Activated T-cell treated with anti-CD3 and anti-CD28 coated beads for 4 hours (primary cell): ENCODE measurements at regions not wholly inside any gene's neighbourhood (a gene's known extent, or its start where the extent isn't known, plus 50 kb on each side); places are given as distances from the start of the nearest gene placed in this dataset.

Source experiments
- DNase-seq: peaks from one replicate; pipeline ENCODE4 v3.0.0-alpha.2; 2020

DNA sequence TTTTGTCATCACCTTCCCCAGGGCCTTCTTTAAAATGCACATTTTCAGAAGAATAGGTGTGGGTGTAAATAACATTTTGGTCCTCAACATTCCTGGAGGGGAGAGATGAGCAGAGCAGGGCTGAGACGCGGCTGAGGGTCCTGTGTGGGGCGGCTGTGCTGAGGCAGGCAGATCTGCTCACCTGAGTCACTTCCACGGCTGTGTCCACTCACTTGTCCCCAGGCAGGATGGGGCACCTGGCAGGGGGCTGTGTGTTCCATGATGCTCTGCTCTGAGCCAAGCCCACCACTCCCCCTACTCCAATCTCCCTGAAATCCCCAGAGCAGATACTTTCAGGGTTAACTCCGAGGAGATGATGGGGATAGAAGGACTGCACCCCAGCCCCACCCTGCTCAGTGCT, 93.8 kb downstream of the GLRX3 start:
- no peak for DNase-seq

DNA sequence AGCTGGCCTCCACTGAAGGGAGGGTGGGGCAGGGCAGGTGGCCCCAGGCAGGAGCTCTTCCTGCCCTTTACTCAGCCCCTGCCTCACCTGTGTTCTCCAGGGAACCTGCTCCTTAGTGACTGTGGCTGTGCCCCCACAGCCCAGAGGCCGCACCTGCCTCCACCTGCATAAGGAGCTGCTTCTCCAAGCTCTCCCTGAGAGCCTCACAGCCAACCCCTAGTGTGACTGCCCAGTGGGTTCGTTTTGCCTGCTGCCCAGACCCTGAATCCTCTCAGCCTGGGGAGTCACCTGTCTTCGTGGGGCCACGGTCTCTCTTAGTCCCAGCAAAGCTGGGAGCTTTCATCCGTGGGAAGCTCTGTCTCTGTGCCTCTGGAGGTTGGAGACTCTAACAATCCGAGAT, 94.4 kb downstream of the GLRX3 start:
- no peak for DNase-seq

DNA sequence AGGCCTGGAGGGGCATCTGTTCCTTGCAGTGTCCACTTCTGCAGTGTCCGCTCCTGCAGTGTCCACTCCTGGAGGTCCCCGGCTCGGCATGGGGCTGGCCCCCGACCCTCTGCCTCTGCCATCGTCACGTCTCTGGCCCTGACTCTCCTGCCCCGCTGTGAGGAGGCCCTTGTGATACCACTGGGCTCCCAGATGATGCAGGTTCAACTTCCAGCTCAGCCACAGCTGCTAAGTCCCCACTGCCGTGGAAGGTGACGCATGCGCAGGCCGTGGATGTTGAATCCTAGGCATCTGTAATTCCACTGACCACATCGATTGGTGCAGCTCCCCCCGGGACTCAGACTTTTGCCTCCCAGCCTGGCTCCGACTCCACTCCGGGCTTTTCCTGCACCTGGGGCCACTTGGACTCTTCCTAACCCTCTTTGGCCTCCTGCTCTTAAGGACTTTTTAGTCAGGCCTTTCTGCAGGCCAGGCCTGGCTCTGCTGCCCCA, 95.1 kb downstream of the GLRX3 start:
- no peak for DNase-seq

DNA sequence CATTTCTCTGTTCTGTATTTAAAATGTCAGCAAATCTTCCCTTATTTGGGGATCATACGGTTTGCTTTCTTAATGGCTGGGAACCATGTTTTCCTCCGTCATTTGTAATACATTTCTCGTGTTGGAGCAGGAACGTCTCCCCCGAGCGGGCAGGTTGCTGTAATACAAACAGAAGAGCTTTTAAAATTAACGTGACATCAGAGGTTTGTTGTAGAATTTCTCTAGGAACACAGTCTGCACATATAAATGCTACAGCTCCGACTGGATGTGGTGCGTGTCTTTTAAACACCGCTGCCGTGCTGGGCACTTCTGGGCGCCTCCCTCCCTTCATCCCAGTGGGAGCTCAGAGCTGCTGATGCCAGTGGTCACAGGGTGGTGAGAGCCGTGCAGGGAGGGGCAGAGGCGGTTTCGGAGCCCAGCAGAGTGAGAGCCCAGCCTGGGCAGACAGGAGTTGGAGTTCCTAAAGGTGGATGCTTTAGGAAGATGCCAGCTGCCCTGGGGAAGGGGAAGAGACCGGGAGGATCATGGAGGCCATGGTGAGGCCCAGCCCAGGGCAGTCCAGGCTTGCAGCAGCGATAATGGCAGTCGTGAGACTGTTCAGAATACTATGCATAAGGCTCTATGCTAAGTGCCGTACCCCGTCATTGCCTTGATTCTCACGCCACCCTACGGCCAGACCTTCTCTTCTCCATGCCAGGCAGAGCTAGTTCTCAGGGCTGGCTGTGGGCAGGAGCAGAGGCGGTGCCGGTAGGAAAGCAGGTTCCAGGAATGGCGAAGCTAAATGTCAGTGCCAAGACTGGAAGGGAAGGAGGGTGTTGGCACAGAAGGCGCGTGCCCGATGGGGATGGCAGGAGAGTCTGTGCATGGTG, 96.2 kb downstream of the GLRX3 start:
- no peak for DNase-seq

DNA sequence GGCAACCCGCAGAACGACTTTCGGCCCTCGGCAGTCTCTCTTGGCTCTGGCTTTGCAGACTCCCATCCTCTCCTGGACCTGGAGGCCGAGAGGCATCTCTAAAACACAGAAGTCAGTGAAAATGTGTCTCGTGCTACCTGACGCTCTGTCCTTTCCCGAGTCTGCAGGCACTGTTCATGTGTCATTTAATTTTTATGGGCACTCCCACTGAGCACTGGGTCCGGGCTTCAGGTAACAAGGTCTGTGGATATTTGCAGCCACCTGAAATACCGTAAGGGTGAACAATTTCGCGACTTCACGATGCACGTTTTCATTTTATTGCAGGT, 96.8 kb downstream of the GLRX3 start:
- DNase-seq: no peak

DNA sequence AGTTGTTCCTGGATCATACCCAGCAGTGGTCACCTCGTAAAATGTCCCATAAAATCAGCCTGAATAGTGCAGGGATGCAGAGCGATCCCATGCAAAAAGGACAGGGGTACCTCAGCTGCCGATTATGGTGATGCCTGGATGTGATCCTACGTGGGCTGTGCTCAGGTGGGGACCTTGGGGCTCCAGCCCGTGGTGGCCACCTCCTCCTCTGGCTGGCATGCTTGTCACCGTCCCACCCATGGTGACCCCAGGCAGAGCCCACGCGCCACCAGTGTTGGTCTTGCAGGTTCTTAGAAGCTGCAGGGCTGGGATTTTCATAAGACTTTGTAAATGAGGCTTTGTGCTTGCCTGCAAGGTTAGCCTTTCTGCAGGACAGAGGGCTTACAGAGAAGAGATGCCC, 97.2 kb downstream of the GLRX3 start:
- no peak for DNase-seq

DNA sequence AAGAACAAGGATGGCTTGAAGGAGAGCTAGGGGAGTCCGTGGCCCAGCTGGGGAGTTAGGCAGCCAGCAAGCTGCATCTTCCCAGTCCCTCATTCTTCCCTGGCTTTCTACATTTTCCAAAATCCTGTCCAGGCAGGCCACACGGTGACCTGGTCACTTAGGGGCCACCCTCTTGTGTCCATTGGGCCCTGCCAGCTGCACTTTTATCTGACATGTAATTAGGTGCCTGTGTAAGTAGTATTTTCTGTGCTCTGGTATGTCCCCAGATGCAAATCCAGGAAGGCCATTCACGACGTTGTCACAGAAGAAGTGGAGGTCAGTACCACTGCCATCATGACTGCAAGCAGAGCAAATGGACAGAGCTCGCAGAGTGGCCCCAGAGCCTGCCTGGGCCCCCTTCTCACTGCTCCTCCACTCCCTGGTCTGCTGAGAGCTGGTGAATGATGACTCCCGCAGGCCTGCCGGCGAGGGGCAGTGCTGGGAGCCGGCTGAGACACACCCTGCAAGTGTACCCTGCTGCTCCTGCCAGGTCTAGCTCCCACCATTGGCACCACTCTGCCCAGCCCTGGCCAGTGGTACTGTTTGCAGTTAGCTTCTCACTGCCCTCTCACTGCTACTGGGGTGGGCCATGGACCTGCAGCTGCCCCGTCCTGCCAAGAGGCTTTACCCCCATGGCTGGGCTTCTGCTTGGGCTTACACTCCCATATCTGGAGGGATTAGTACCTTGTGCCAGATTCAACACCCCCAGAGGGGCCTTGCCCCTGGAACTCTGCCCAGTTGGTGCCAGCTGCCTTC, 98.2 kb downstream of the GLRX3 start:
- no peak for DNase-seq

DNA sequence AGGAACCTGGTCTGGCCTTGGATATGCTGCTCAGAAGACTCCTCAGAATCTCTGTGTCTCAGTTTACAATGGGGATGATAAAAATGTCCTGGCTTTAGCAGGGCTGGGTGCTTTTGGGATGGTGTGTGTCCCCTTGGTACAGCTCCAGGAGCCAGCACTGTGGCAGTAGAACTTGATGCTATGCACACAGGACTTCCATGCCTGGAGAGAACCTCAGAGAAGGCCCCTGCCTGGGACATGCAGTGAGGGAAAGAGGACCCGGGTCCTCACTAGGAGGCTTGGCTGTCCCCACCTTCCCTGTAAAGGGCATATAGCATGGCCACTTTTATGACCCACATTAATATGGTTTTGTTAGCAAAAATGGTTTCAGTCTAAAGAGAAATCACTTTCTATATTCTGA, 100.5 kb downstream of the GLRX3 start:
- DNase-seq: no peak

DNA sequence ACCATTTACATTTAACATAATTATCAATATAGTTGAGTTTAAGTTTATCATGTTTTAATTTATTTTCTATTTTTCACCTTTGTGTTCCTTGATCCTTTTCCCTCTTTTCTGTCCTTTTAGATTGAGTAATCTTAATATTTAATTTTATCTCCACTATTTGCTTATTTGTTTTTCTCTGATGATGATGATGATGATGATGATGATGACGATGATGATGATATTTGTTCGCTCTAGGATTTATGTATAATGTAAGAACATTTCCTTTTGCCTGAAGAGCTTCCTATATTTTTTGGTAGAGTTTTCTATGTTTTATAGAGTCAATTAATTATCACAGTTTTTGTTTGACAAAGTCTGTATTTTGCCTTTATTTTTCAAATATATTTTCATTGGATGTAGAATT, 104.2 kb downstream of the GLRX3 start:
- no peak for DNase-seq

DNA sequence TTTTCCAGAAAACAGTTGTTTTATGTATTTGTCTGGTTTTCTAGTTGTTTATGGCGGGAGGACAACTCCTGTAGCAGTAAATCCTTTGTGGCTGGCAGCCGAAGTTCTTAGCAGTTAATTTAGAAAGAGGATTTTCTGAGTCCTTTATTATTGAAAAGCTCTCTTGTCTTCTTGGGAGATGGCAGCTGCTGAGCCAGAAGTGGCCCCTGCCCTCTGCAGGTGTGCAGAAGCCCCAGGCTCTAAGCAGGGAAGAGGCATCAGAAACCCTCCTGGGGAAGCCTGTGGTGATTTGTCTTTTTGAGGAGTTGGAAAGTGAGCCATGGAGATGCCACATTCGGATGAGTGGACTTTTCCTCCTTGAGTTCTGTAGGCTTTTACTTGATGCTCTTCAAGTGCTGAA, 106.3 kb downstream of the GLRX3 start:
- DNase-seq: no peak

DNA sequence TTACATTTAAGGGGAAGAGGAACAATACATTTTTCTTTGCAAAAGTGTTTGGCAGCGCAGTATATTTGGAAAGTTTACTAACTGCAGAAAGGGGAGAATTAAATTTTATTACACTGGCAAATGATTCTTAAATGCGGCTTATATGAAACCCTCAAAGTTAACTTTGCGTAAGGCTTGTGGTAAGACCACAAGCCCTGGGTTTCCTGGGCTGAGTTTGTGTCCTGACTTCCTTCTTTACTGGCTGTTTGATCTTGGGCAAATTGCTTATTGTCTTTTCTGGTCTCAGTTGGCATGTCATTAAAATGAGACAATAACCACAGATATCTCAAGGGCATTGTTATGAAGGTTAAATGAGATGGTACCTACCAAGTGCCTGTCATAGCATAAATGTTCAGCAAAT, 106.8 kb downstream of the GLRX3 start:
- no peak for DNase-seq

DNA sequence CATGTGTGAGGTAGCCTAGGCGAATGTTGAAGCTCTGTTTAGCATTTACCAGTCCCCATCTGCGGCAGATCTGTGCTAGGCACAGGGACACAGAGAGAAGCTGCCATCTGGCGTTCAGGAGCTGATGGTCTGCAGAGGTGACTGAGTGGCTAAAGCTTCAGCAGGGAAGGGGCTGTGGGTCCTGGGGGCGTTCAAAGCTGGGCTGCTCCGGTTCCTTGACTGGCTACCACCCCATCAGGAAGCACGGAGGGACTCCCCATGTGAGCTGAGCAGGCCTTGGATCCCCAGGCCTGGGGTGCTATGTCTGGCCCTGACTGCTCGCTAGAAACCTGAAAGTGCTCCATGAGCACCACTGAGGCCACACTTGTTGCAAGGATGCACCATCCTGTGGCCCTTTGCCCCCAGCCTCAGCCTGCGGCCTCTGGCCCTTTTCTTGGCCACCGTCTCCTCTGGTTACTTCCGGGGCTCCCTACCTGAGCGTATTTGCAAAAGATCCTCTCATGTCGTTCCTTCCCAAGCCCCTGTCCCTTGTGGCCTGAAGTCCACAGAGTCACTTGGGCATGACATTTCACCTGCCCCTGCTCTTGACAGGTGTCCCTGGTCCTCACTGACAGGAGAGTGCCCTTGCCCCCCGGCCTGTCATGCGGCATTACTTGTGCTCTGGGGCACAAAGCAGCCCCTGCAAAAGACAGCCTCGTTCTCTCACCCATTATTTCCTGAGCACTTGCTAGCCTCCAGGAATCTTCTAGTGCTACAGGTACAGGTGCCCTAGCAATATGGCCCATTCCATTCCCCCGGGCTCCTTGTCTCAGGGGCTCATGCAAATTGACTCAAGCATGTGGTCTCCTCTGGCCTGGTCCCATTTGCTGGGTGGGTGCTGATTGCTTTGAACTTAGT, 108.1 kb downstream of the GLRX3 start:
- DNase-seq: no peak

DNA sequence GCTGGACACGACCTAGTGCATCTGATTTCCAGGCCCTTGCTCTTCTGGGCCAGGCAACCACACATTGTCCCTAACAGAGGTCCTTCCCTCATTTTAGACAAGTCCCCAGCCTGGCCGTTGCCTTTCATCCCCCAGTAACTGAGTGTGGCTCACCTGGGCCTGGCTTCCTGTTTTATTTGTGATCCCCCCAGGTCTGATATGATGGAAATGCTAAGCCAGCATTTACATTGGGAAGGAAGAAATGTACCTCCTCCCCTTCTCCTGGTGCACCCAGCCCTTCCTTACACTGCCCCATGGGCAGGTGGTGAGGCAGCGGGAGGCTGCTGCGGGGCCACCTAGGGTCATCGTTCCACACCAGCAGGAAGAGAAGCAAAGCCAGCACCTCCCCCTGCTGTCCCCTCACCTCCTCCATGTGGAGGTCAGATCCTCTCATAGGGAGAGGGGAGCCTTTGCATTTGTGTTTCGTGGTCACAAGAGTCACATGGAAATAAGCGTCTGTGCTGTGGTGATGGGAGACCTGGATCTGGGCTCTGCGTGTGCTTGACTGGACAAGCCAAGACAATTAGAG, 108.8 kb downstream of the GLRX3 start:
- DNase-seq: no peak

DNA sequence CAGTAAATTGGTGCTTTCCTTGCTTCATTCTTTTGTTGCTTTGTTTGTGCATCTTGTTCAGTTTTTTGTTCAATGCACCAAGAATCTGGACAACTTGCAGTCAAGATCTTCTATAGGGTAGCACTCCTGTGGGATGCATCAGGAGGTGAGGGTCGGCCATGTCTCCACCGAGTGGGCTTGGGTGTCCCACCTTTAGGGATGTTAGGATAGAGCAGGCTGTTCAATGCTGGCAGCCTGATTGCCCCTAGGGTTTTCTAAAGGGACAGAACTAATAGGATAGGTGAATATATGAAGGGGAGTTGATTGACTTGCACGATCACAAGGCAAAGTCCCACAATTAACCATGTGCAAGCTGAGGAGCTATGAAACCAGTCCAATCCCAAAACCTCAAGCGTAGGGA, 109.9 kb downstream of the GLRX3 start:
- DNase-seq: no peak

DNA sequence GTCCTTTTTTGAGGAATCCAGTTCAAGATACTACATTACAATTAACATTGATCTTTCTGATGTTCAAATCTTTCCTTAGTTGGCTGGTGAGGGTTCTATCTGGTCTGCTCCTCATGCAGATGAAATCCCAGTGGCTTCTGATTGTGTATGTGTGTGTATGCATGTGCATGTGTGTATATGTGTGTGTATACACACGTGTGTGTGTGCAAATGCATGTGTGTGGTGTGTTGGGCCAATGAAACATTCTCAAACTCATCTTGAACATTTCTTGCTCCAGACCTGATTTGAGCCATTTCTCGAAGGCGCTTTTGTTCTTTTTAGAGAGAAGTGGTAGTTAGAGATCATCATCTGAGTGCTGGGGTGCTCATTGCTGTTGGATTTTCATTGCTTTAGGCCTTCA, 113.9 kb downstream of the GLRX3 start:
- no peak for DNase-seq

DNA sequence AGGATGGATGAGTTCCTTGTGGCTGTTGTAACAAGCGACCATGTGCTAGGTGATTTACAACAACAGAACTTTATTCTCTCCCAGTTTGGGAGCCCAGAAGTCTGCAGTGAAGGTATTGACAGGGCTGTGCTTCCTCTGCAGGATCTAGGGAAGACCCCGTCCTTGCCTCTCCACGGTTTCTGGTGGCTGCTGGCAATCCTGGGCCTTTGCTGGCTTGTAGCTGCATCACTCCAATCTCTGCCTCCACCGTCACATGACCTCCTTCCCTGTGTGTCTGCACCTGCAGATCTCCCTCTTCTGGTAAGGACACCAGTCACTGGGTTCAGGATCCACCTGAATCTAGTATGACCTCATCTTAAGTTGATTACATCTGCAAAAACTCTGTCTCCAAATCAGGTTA, 115.6 kb downstream of the GLRX3 start:
- DNase-seq: no peak

DNA sequence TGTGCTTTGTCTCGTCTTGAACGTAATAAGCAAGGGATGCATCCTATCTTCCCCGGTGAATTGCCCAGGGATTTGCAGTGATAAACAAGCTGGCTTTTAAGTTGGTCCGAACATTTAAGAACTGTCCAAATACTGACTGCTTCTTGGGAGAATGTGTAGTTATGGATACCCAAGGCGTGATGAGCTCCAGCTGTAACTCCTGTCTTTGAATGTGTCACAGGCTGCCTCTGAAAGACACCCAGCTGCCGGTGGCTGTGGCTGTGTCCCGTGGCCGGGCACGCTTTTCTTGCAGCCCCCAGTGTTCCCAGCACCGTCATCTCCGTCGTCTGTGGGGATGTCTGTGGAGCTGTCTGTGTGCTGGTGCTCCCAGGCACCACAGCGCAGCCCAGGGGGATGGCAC, 118.1 kb downstream of the GLRX3 start:
- no peak for DNase-seq

DNA sequence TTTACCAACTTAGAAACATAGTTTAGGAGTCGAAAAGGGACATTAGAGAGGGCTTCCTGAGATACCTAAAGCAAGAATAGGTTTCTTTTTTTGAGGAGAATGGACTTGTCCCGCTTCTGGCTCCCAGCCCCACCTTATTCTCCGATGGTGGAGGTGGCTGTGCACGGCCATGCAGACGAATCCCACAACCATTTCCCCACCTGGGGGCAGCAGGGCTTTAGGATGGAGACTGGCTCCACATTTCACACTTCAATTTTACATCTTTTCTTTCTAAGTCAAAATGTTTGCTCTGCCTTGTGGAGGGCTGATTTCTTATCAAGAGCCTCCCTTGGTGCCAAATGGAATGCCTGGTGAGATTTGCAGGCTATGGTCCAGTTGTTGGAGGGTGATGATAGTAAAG, 118.5 kb downstream of the GLRX3 start:
- DNase-seq: no peak

DNA sequence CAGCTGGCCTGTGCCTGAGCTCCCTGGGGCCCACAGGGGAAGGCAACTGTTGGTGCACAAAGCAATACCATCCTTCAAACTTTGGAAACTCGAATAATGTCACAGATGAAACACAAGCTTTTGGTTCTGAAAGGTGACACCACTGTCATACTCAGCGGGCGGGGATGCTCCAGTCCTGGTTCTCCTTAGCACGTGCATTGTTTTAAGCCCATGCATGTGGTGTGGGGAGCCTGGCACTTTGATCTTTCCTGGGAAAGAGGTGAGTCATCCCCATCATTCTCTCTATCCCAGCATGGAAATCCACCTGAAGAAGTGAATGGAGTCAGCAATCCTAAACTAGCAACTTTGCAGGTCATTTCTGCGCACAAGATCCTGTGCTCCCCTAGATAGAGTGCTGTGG, 119.6 kb downstream of the GLRX3 start:
- no peak for DNase-seq

DNA sequence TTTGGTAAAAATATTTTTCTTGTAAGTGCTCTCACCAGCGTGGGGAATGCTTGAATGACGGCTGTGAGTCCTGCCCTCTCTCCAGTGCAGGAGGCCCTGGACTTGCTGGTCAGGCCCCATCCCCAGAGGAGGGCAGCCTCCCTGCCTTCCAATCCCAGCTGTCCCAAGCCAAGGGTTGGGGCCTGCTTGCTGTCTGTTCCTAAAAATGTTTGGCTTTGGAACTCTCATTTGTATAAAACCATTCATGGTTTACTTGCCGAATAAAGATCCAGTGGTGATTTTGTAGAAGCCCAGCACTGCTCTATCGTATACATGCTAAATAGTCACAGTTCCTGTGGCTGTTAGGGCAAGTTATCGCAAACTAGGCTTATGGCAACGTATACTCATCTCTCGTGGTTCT, 121.7 kb downstream of the GLRX3 start:
- DNase-seq: no peak

DNA sequence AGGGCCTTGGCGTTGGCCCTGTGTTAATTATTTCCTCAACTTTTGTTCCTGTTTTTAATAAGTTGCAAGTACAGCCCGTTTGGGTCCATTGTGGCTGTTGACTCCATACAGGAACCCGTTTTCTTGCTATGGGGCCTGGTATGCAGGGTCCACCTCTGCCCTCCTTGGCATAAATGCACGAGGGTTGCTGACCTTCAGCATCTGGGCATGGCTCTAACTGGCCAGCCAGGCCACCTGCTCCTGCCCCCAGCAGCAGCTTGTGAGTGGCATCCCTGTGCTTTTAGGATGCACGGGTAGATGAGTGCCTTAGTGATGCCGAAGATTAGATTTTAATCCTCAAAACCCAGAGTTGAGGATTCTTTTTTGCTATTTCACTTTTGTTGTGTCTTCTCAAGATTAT, 123.2 kb downstream of the GLRX3 start:
- DNase-seq: no peak

DNA sequence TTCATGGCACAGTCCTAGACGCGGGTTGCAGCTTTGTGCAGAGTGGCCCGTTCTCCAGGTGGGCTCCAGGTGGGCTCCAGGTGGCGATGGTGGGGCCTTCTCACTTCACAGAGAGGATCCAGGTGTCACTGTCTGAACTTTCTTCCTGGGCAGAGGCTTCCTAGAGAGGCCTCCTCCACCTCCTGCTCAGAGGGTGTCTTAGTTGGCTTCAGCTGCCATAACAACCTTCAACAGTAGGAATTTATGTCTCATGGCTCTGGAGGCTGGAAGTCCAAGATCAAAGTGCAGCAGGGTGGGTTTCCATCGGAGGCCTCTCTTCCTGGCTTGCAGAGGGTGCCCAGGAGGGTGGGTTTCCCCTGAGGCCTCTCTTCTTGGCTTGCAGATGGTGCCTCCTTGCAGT, 125.1 kb downstream of the GLRX3 start:
- no peak for DNase-seq

DNA sequence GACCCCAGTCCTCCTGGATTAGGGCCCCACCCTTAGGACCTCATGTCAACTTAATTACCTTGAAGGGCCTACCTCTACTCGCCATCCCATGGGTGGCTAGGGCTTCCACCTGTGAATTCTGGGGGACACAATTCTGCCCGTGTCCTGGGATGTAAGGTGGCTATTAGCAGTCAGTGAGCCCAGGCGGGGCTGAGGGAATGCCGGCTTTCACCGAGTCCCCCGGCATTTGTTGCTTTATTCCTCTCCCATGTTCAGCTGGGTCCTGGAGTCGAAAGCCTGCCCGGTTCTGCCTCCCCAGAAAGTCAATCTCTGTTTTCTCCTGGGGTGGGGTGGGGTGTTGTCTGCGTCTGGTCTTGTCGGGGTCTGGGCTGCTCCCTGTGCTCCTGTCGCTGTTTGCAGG, 125.6 kb downstream of the GLRX3 start:
- DNase-seq: no peak
